Progenitor cell of endocrine pancreas (in vitro differentiated cells): ENCODE measurements at regions not wholly inside any gene's neighbourhood (a gene's known extent, or its start where the extent isn't known, plus 50 kb on each side); places are given as distances from the start of the nearest gene placed in this dataset.
A peak's percentile ranks its signal among the peaks of the same experiment; 100 is the strongest.
"Not testable (repeated sequence)": the region's sequence is repeated elsewhere in the genome, so short reads cannot be mapped to it uniquely, and the experiment has no call there.

ENCODE experiments used
- DNase-seq: peaks from one replicate; pipeline ENCODE4 v3.0.0; 2021; ENCODE audit warnings: low spot score; ENCODE audit not compliant: unreplicated experiment
- H3K27ac Mint-ChIP-seq: 2 replicates; pipeline ENCODE4 v1.8.0; 2021; ENCODE audit warnings: mild to moderate bottlenecking, moderate library complexity, mixed read lengths
- H3K27me3 Mint-ChIP-seq: 2 replicates; pipeline ENCODE4 v1.8.0; 2021; ENCODE audit warnings: mixed read lengths
- H3K36me3 Mint-ChIP-seq: 2 replicates; pipeline ENCODE4 v1.8.0; 2022; ENCODE audit warnings: mixed read lengths; ENCODE audit not compliant: insufficient read depth
- H3K4me1 Mint-ChIP-seq: 2 replicates; pipeline ENCODE4 v1.8.0; 2021; ENCODE audit warnings: low read depth, mixed read lengths
- H3K4me3 Mint-ChIP-seq: 2 replicates; pipeline ENCODE4 v1.8.0; 2021; ENCODE audit warnings: low read depth, mild to moderate bottlenecking, moderate library complexity, mixed read lengths
- H3K9me3 Mint-ChIP-seq: 2 replicates; pipeline ENCODE4 v1.8.0; 2021; ENCODE audit warnings: low read depth, mixed read lengths
- TF ChIP-seq, protein P1 (sequence below): fragments of 200-600 bp; sonication (generic); IDR thresholded peaks from one replicate; pipeline ENCODE4 v1.5.0; 2021; ENCODE audit warnings: antibody characterized with exemption, mild to moderate bottlenecking; ENCODE audit not compliant: unreplicated experiment

GRCh38 chr3:10109-10996 is 186.2 kb upstream of the CHL1 start:
- H3K9me3 Mint-ChIP-seq, DNase-seq: not testable (repeated sequence)

GRCh38 chr3:11734-12133 is 184.8 kb upstream of the CHL1 start:
- peaks cover 4% of the 10 kb centered on the region for H3K36me3 Mint-ChIP-seq
- DNase-seq = no peak
- H3K9me3 Mint-ChIP-seq = peaks cover 9% of the 10 kb centered on the region
- H3K27me3 Mint-ChIP-seq = peaks cover 16% of the 10 kb centered on the region
- TF ChIP-seq, protein P1, sequence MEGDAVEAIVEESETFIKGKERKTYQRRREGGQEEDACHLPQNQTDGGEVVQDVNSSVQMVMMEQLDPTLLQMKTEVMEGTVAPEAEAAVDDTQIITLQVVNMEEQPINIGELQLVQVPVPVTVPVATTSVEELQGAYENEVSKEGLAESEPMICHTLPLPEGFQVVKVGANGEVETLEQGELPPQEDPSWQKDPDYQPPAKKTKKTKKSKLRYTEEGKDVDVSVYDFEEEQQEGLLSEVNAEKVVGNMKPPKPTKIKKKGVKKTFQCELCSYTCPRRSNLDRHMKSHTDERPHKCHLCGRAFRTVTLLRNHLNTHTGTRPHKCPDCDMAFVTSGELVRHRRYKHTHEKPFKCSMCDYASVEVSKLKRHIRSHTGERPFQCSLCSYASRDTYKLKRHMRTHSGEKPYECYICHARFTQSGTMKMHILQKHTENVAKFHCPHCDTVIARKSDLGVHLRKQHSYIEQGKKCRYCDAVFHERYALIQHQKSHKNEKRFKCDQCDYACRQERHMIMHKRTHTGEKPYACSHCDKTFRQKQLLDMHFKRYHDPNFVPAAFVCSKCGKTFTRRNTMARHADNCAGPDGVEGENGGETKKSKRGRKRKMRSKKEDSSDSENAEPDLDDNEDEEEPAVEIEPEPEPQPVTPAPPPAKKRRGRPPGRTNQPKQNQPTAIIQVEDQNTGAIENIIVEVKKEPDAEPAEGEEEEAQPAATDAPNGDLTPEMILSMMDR = no peak
- H3K4me3 Mint-ChIP-seq = peak overlapping the region; percentile 74
- no peaks in the 10 kb centered on the region for H3K4me1 Mint-ChIP-seq
- peak overlapping the region; percentile 95 for H3K27ac Mint-ChIP-seq

More at GRCh38 chr3:10109-10996, 186.2 kb upstream of the CHL1 start:
- H3K36me3 Mint-ChIP-seq, H3K4me3 Mint-ChIP-seq, H3K27ac Mint-ChIP-seq, H3K4me1 Mint-ChIP-seq, H3K27me3 Mint-ChIP-seq: not testable (repeated sequence)

- TF ChIP-seq, protein P1 = no peak
- Mint-ChIP-seq H3K9me3 (peaks cover 9% of the 10 kb centered on the region), H3K36me3 (peaks cover 4% of the 10 kb centered on the region), H3K4me3 (no peak overlapping the region), H3K27me3 (peaks cover 19% of the 10 kb centered on the region), H3K27ac (no peak overlapping the region), H3K4me1 (no peaks in the 10 kb centered on the region)
- no peak for DNase-seq
These were observed 181.9 kb upstream of the CHL1 start for GRCh38 chr3:14652-15051.

GRCh38 chr3:16366-16765 is 180.2 kb upstream of the CHL1 start:
- Mint-ChIP-seq H3K9me3 (peaks cover 9% of the 10 kb centered on the region), H3K27ac (no peak overlapping the region), H3K27me3 (peaks cover 23% of the 10 kb centered on the region), H3K4me1 (no peaks in the 10 kb centered on the region), H3K36me3 (peaks cover 4% of the 10 kb centered on the region), H3K4me3 (no peak overlapping the region)
- TF ChIP-seq, protein P1 = no peak
- DNase-seq = no peak

DNA sequence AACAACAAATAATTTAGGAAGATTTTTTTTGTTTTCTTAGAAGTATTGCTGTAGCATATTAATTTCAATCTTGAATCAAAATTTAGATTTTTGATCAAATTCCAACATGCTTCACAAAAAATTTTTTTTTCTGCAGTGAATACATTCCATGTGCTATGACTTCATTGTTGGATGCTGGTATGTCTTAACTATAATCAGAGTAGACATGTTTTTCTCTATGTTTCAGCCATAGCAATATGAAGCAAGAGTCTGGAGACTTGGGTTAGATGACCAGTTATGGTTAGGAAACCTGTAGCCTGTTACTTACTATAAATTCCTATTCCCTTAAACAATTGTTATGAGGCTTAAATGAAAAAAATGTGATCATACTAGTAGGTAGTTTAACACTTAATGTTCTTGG is 176.1 kb upstream of the CHL1 start:
- no peaks in the 10 kb centered on the region for H3K36me3 Mint-ChIP-seq
- DNase-seq = no peak
- no peak overlapping the region for H3K27ac Mint-ChIP-seq
- peaks cover 27% of the 10 kb centered on the region for H3K27me3 Mint-ChIP-seq
- no peak overlapping the region for H3K4me3 Mint-ChIP-seq
- H3K4me1 Mint-ChIP-seq = no peaks in the 10 kb centered on the region
- no peaks in the 10 kb centered on the region for H3K9me3 Mint-ChIP-seq
- TF ChIP-seq, protein P1 = no peak

DNA sequence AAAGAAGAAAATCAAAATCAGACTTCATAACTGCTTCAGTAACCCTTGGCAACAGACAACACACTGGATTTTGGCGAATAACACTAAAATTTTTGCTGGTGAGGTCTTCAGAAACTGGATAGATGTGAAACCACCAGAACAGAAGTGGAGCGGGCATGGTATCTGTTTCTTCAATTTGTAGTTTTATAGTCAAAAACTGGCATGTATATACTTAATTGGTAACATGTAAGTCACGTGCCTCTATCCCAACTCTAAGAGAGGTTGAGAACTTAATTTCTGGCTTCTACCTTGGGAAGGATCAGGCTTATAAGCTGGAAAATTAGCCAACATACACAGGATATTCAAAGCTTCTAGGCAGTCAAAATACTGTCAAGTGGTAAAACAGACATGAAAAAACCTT is 172.6 kb upstream of the CHL1 start:
- Mint-ChIP-seq H3K9me3 (no peaks in the 10 kb centered on the region), H3K4me3 (no peak overlapping the region), H3K36me3 (no peaks in the 10 kb centered on the region), H3K4me1 (peaks cover 5% of the 10 kb centered on the region), H3K27me3 (peaks cover 17% of the 10 kb centered on the region), H3K27ac (no peak overlapping the region)
- TF ChIP-seq, protein P1 = no peak
- DNase-seq = no peak
